Left ventricle myocardium inferior (tissue), 1 donor: ENCODE measurements at regions not wholly inside any gene's neighbourhood (a gene's known extent, or its start where the extent isn't known, plus 50 kb on each side); places are given as distances from the start of the nearest gene placed in this dataset.

Source experiments
- DNase-seq: peaks from one replicate; pipeline ENCODE4 v3.0.0-alpha.2; 2020
- H3K27ac ChIP-seq: fragments of 200-600 bp; replicated peaks from 2 replicates; pipeline ENCODE4 v1.8.0; 2021
- H3K27me3 ChIP-seq: fragments of 200-600 bp; 2 replicates; pipeline ENCODE4 v1.8.0; 2021; ENCODE audit warnings: low read depth
- H3K36me3 ChIP-seq: fragments of 200-600 bp; 2 replicates; pipeline ENCODE4 v1.8.0; 2021
- H3K4me1 ChIP-seq: fragments of 200-600 bp; 2 replicates; pipeline ENCODE4 v1.8.0; 2021
- H3K4me3 ChIP-seq: fragments of 200-600 bp; 2 replicates; pipeline ENCODE4 v1.8.0; 2021; ENCODE audit warnings: mild to moderate bottlenecking, moderate library complexity
- H3K9me3 ChIP-seq: fragments of 200-600 bp; replicated peaks from 2 replicates; pipeline ENCODE4 v1.8.0; 2021
- intact Hi-C: fragments of 100-400 bp; cut with micrococcal nuclease; formaldehyde crosslinking; loops from one replicate; pipeline ENCODE4 v1.11.0; 2022
- TF ChIP-seq, protein P1 (sequence below): fragments of 200-600 bp; IDR thresholded peaks from 2 replicates; pipeline ENCODE4 v1.8.0; 2021; ENCODE audit warnings: antibody characterized with exemption, mild to moderate bottlenecking, borderline replicate concordance
- donor health status: DM: no; HTN: yes; CAD: no; lungs with severe emphysema.

DNA sequence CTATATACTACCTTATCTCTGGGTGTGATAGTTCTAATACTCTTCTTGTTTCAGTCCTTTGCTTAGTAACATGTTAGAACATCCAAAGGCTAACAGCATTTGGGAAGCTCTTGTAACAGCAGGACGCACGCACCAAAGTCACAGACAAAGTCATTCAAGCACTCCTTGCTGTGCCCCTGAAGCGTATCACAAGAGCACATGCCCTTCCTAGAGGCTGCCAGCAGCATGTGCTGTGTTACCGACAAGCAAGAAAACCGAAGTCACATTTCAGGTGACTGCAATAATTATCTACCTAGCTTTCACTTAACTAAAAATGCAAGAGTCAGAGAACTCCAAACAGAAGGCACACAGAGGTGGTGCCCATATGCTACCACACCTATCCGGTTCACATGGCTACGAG lies 194.1 kb downstream of the KLF12 start:
- H3K27me3 ChIP-seq, result no peaks in the 10 kb centered on the region
- H3K4me1 ChIP-seq, result peaks cover 57% of the 10 kb centered on the region
- DNase-seq, result peak; percentile 27
- H3K4me3 ChIP-seq, result no peak overlapping the region
- H3K9me3 ChIP-seq, result no peaks in the 10 kb centered on the region
- TF ChIP-seq, protein P1, sequence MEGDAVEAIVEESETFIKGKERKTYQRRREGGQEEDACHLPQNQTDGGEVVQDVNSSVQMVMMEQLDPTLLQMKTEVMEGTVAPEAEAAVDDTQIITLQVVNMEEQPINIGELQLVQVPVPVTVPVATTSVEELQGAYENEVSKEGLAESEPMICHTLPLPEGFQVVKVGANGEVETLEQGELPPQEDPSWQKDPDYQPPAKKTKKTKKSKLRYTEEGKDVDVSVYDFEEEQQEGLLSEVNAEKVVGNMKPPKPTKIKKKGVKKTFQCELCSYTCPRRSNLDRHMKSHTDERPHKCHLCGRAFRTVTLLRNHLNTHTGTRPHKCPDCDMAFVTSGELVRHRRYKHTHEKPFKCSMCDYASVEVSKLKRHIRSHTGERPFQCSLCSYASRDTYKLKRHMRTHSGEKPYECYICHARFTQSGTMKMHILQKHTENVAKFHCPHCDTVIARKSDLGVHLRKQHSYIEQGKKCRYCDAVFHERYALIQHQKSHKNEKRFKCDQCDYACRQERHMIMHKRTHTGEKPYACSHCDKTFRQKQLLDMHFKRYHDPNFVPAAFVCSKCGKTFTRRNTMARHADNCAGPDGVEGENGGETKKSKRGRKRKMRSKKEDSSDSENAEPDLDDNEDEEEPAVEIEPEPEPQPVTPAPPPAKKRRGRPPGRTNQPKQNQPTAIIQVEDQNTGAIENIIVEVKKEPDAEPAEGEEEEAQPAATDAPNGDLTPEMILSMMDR, result no peak
- intact Hi-C loops, result no loop called here
- no peaks in the 10 kb centered on the region for H3K36me3 ChIP-seq
- H3K27ac ChIP-seq, result peak overlapping the region; percentile 77

DNA sequence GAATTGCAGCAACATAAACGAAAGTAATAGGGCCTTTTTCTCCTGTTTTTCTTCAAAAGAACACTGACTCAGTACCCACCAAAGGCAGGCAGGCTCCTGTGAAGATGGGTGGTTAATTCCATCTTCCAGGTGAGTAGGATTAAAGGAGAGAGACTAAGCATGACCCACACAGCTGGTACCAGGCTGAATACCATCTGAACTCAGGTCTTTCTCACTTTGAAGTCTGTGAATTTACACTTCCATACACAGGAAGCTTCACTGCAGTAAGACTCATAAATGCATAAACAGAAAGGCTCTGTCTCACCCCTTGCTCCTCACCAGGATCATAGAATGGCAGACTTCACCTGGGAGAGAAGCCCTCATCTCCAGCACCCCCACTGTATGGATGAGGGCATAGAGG lies 194.6 kb downstream of the KLF12 start:
- Histone ChIP-seq H3K27ac (peak overlapping the region; percentile 77), H3K4me1 (peaks cover 56% of the 10 kb centered on the region), H3K4me3 (no peak overlapping the region), H3K27me3 (no peaks in the 10 kb centered on the region), H3K36me3 (no peaks in the 10 kb centered on the region), H3K9me3 (no peaks in the 10 kb centered on the region)
- DNase-seq, result no peak
- TF ChIP-seq, protein P1, result no peak
- intact Hi-C loops, result no loop called here

DNA sequence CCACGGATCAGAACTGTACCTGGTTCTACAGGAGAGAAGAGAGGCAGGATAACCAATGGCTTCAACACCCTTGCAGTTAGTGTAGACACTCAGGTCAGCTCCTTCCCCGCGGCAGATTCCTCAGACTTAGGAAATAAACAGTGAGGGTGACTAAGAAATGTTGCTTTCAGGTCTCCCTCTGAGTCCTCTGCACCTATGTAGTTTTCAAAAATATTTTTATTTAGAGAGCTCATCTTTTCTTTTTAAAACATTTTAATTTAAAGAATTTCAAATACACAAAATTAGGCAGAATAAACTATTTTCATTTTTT lies 195.2 kb downstream of the KLF12 start:
- Histone ChIP-seq H3K4me3 (no peak overlapping the region), H3K4me1 (peaks cover 56% of the 10 kb centered on the region), H3K27me3 (no peaks in the 10 kb centered on the region), H3K9me3 (no peaks in the 10 kb centered on the region), H3K27ac (peak overlapping the region; percentile 77), H3K36me3 (no peaks in the 10 kb centered on the region)
- intact Hi-C loops, result no loop called here
- TF ChIP-seq, protein P1, result no peak
- no peak for DNase-seq

DNA sequence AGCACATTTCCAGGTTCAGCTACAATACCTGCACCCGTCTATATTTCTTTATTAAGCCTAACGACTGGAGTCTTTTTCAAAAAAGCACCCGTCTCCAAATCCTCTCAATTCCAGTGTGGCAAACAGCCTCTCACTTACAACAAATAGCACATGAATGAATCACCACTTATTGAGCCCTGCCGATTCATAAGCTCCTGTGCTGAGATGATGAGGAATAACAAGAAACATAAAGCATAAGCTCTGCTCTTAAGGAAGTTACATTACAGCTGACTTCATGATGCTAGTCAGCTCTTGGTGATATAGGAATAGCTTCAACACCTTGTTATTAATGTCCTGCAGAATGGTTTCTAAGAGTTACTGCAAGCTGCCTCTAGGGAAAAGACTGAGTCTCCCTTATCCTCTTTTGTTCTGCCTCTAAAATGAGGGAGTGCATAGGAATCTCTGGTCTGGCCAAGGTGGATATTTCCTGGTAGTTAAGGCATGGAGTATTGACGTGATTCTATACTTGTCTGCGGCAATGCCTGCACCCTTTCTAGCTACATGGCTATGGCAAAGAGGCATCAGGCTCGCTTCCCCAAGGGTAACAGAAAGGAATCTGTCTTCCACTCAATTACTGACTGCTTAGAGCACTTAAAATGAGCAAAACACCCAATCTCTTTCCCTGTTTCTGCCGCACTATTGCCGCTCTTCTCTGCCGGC lies 195.7 kb downstream of the KLF12 start:
- DNase-seq, result no peak
- TF ChIP-seq, protein P1, result no peak
- Histone ChIP-seq H3K36me3 (no peaks in the 10 kb centered on the region), H3K9me3 (no peaks in the 10 kb centered on the region), H3K4me3 (no peak overlapping the region), H3K27ac (peak overlapping the region; percentile 77), H3K4me1 (peaks cover 50% of the 10 kb centered on the region), H3K27me3 (no peaks in the 10 kb centered on the region)
- intact Hi-C loops, result no loop called here

DNA sequence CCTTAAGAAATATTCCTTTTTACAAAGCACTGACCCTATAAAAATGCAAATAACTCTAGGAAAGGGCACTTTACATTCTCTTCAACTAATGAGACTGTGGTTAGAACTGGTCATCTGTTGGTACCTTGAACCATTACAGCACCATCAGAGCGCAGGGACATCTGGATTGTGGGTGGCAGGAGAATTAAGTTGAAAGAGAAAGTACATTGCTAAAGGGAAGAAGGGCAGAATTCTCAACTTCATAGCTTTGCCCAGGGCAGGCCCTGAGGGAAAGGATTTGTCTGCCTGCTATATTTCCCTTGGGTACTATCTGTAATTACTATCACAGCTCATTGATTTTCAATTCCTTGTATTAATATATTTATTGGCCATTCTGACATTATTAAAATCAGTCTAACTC lies 196.8 kb downstream of the KLF12 start:
- DNase-seq, result no peak
- TF ChIP-seq, protein P1, result no peak
- no peaks in the 10 kb centered on the region for H3K9me3 ChIP-seq
- no peak overlapping the region for H3K4me3 ChIP-seq
- intact Hi-C loops, result no loop called here
- no peaks in the 10 kb centered on the region for H3K36me3 ChIP-seq
- H3K27ac ChIP-seq, result no peak overlapping the region
- peaks cover 40% of the 10 kb centered on the region for H3K4me1 ChIP-seq
- H3K27me3 ChIP-seq, result no peaks in the 10 kb centered on the region
